B cell (primary cell): ENCODE measurements at regions not wholly inside any gene's neighbourhood (a gene's known extent, or its start where the extent isn't known, plus 50 kb on each side); places are given as distances from the start of the nearest gene placed in this dataset.

Experiments used
- ATAC-seq: fragments of 200-7000 bp; cut with Tn5 transposase; one replicate; pipeline ENCODE4 v1.10.0; 2021; ENCODE audit warnings: low read depth, mild to moderate bottlenecking, moderate number of reproducible peaks, moderate library complexity
- CTCF ChIA-PET: fragments of 350-600 bp; sonication (Branson Sonifier 250); formaldehyde crosslinking; loops from one replicate; lab custom pipeline; 2021; ENCODE audit warnings: antibody characterized with exemption, inconsistent platforms; lab: Charles Lee
- POLR2A ChIA-PET: fragments of 350-600 bp; sonication (Branson Sonifier 250); formaldehyde crosslinking; loops from one replicate; lab custom pipeline; 2021; ENCODE audit warnings: antibody characterized with exemption; lab: Charles Lee
- DNase-seq: peaks from one replicate; pipeline ENCODE4 v3.0.0; 2013
- H2AFZ ChIP-seq: 2 replicates; pipeline ENCODE4 v1.6.1; 2012; ENCODE audit warnings: mild to moderate bottlenecking, low read depth, low read length; ENCODE audit not compliant: insufficient read depth, poor library complexity, severe bottlenecking
- H3K27ac ChIP-seq, 2 donors: 1 replicate in 1 of 2; 2 replicates in 1 of 2; pipeline ENCODE4 v1.5.1; 2012 to 2013; ENCODE audit warnings: low read length in 2 of 2, mild to moderate bottlenecking in 2 of 2, moderate library complexity in 1 of 2
- H3K27me3 ChIP-seq, 4 experiments: fragments of 200-600 bp in 1 of 4; sonication (generic) in 1 of 4; replicated peaks in 1 of 4; 1 replicate in 2 of 4; 2 replicates in 2 of 4; pipeline versions ENCODE4 v1.6.1 to v1.7.0; 2013 to 2016; ENCODE audit warnings: low read length in 3 of 4, mild to moderate bottlenecking in 2 of 4, mixed read lengths in 1 of 4, moderate library complexity in 1 of 4; ENCODE audit not compliant: insufficient read depth in 4 of 4, control insufficient read depth in 3 of 4; ENCODE audit errors: control extremely low read depth in 1 of 4
- H3K36me3 ChIP-seq, 2 experiments: replicated peaks in 1 of 2; 1 replicate in 1 of 2; 2 replicates in 1 of 2; pipeline versions ENCODE4 v1.6.1 to v1.7.1; 2013; ENCODE audit warnings: low read length in 1 of 2; ENCODE audit not compliant: insufficient read depth in 2 of 2, control insufficient read depth in 1 of 2; ENCODE audit errors: control extremely low read depth in 1 of 2, extremely low read depth in 1 of 2
- H3K4me1 ChIP-seq, 2 donors: fragments of 200-600 bp in 1 of 2; sonication (generic) in 1 of 2; 1 replicate in 1 of 2; 2 replicates in 1 of 2; pipeline versions ENCODE4 v1.5.1 to v1.6.1; 2013 to 2017; ENCODE audit warnings: low read length in 2 of 2; ENCODE audit not compliant: control insufficient read depth in 2 of 2, insufficient read depth in 2 of 2
- H3K4me2 ChIP-seq: replicated peaks from 2 replicates; pipeline ENCODE3; 2012; ENCODE audit warnings: mild to moderate bottlenecking, low read depth, low read length; ENCODE audit not compliant: poor library complexity, severe bottlenecking
- H3K4me3 ChIP-seq, 5 experiments: fragments of 200-600 bp in 1 of 5; sonication (generic) in 1 of 5; 1 replicate in 3 of 5; 2 replicates in 2 of 5; pipeline versions ENCODE4 v1.5.1 to v1.7.0; 2011 to 2016; ENCODE audit warnings: low read length in 4 of 5, mild to moderate bottlenecking in 4 of 5, low read depth in 2 of 5, control low read depth in 1 of 5, moderate library complexity in 1 of 5; ENCODE audit not compliant: insufficient read depth in 1 of 5; ENCODE audit errors: control extremely low read depth in 1 of 5, extremely low read depth in 1 of 5
- H3K79me2 ChIP-seq: fragments of 200-600 bp; sonication (generic); one replicate; pipeline ENCODE4 v1.6.0; 2016; ENCODE audit warnings: low read length; ENCODE audit not compliant: control insufficient read depth, insufficient read depth
- H3K9ac ChIP-seq: fragments of 200-600 bp; sonication (generic); 2 replicates; pipeline ENCODE4 v1.6.1; 2017; ENCODE audit warnings: mild to moderate bottlenecking, low read length, moderate library complexity
- H3K9me3 ChIP-seq, 3 donors: one replicate each; pipeline versions ENCODE4 v1.6.1 to v1.7.1; 2013; ENCODE audit warnings: low read length in 2 of 3; ENCODE audit not compliant: control insufficient read depth in 2 of 3, insufficient read depth in 1 of 3; ENCODE audit errors: control extremely low read depth in 1 of 3
- H4K20me1 ChIP-seq: 2 replicates; pipeline ENCODE4 v1.6.0; 2012; ENCODE audit warnings: mild to moderate bottlenecking, low read length; ENCODE audit not compliant: insufficient read depth, control insufficient read depth, poor library complexity, severe bottlenecking
- H3K27ac Mint-ChIP-seq: one replicate; pipeline ENCODE4 v1.8.0; 2021; ENCODE audit warnings: mixed read lengths
- H3K27me3 Mint-ChIP-seq: one replicate; pipeline ENCODE4 v1.8.0; 2021; ENCODE audit warnings: mixed read lengths
- H3K4me1 Mint-ChIP-seq: one replicate; pipeline ENCODE4 v1.8.0; 2021; ENCODE audit warnings: mixed read lengths
- H3K4me3 Mint-ChIP-seq: one replicate; pipeline ENCODE4 v1.8.0; 2021; ENCODE audit warnings: mixed read lengths
- H3K9me3 Mint-ChIP-seq: one replicate; pipeline ENCODE4 v1.8.0; 2022; ENCODE audit warnings: mixed read lengths; ENCODE audit not compliant: insufficient read depth
- CTCF ChIP-seq: fragments of 200-600 bp; IDR thresholded peaks from one replicate; pipeline ENCODE4 v1.8.0; 2022; ENCODE audit warnings: antibody characterized with exemption, mild to moderate bottlenecking
- EZH2 ChIP-seq: IDR thresholded peaks from 2 replicates; pipeline ENCODE4 v1.6.1; 2012; ENCODE audit warnings: borderline replicate concordance, low read depth, mild to moderate bottlenecking, moderate library complexity, low read length; ENCODE audit not compliant: insufficient read depth, poor library complexity, severe bottlenecking
- WGBS: methylation state at CpG from one replicate; pipeline ENCODE4 v1.1.5; 2013; ENCODE audit warnings: missing lambda C conversion rate; ENCODE audit not compliant: insufficient coverage; 5-methylcytosine and 5-hydroxymethylcytosine counted together
- intact Hi-C: fragments of 100-400 bp; cut with micrococcal nuclease; formaldehyde crosslinking; loops from one replicate; pipeline ENCODE4 v1.10.0; 2022

GRCh38 chr6:103875221-103875620 is 984.5 kb downstream of the HACE1 start:
- H3K4me3 ChIP-seq: no peak overlapping the region
- no peaks in the 10 kb centered on the region for H3K27me3 ChIP-seq
- H4K20me1 ChIP-seq: no peaks in the 10 kb centered on the region
- ChIA-PET POLR2A (no interaction called here), CTCF (no interaction called here)
- WGBS: 90% methylated on average over 1 of the region's 3 CpGs
- H3K9me3 ChIP-seq: peaks cover 0 to 4% (median 0%) of the 10 kb centered on the region in 3 donors
- H3K9me3 Mint-ChIP-seq: peaks cover 14% of the 10 kb centered on the region
- H3K4me2 ChIP-seq: no peak overlapping the region
- ATAC-seq (no peak), DNase-seq (no peak)
- no peak overlapping the region for H3K4me3 Mint-ChIP-seq
- no peaks in the 10 kb centered on the region for H3K27me3 Mint-ChIP-seq
- H2AFZ ChIP-seq: no peak overlapping the region
- H3K4me1 Mint-ChIP-seq: no peaks in the 10 kb centered on the region
- no peaks in the 10 kb centered on the region for H3K79me2 ChIP-seq
- intact Hi-C loops: no loop called here
- no peak overlapping the region for H3K27ac Mint-ChIP-seq
- H3K27ac ChIP-seq: no peak overlapping the region
- TF ChIP-seq EZH2 (no peak), CTCF (no peak)
- H3K36me3 ChIP-seq: no peaks in the 10 kb centered on the region
- no peaks in the 10 kb centered on the region for H3K4me1 ChIP-seq
- no peak overlapping the region for H3K9ac ChIP-seq

GRCh38 chr6:103874575-103874974 is 985.1 kb downstream of the HACE1 start:
- H3K4me2 ChIP-seq: no peak overlapping the region
- H2AFZ ChIP-seq: no peak overlapping the region
- no peak overlapping the region for H3K27ac ChIP-seq
- ATAC-seq: no peak
- 100% methylated on average over 2 of the region's 3 CpGs for WGBS
- H3K27ac Mint-ChIP-seq: no peak overlapping the region
- no peaks in the 10 kb centered on the region for H3K36me3 ChIP-seq
- CTCF ChIA-PET: no interaction called here
- H3K9me3 Mint-ChIP-seq: peaks cover 9% of the 10 kb centered on the region
- no peak overlapping the region for H3K4me3 Mint-ChIP-seq
- H3K9me3 ChIP-seq: peaks cover 0 to 3% (median 0%) of the 10 kb centered on the region in 3 donors
- no peaks in the 10 kb centered on the region for H3K79me2 ChIP-seq
- DNase-seq: no peak
- H3K27me3 ChIP-seq: no peaks in the 10 kb centered on the region
- H3K4me1 ChIP-seq: no peaks in the 10 kb centered on the region
- intact Hi-C loops: no loop called here
- no peak overlapping the region for H3K4me3 ChIP-seq
- H3K4me1 Mint-ChIP-seq: no peaks in the 10 kb centered on the region
- H3K9ac ChIP-seq: no peak overlapping the region
- no peak for TF ChIP-seq EZH2
- no peak for TF ChIP-seq CTCF
- POLR2A ChIA-PET: no interaction called here
- no peaks in the 10 kb centered on the region for H3K27me3 Mint-ChIP-seq
- no peaks in the 10 kb centered on the region for H4K20me1 ChIP-seq
